Hepatocyte (in vitro differentiated cells): ENCODE measurements at regions not wholly inside any gene's neighbourhood (a gene's known extent, or its start where the extent isn't known, plus 50 kb on each side); places are given as distances from the start of the nearest gene placed in this dataset.

Experiments
- EZH2 ChIP-seq: fragments of 200-600 bp; sonication (generic); IDR thresholded peaks from 2 replicates; pipeline ENCODE4 v1.6.1; 2016; ENCODE audit warnings: antibody characterized with exemption, mild to moderate bottlenecking, borderline replicate concordance
- EZH2phosphoT487 ChIP-seq: fragments of 200-600 bp; sonication (generic); IDR thresholded peaks from one replicate; pipeline ENCODE4 v1.6.1; 2018; ENCODE audit warnings: antibody characterized with exemption, mild to moderate bottlenecking, low read depth, moderate library complexity; ENCODE audit not compliant: unreplicated experiment, severe bottlenecking
- TF ChIP-seq, protein P1 (sequence below): fragments of 200-600 bp; sonication (generic); IDR thresholded peaks from 2 replicates; pipeline ENCODE4 v1.5.1; 2016; ENCODE audit warnings: antibody characterized with exemption, mild to moderate bottlenecking; ENCODE audit not compliant: poor library complexity

DNA sequence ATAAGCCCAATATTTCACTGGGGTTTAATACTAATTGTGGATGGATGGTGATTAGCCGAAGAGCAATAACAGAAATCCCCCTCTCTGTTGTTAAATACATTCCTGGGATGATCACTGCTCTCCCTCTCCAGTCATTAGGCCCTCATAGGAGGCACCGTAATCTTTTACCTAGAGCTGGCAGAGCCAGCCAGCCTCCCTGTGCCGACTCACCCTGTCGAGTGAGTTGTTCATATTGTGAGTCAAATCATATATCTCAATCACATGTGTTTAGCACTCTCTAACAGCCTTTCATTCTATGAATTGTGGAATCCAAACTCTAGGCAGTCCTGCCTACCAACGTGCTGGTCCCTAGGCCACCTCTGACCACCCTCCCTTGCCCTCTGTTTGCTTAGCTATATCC is 771.0 kb downstream of the IRX1 start:
- TF ChIP-seq, protein P1, sequence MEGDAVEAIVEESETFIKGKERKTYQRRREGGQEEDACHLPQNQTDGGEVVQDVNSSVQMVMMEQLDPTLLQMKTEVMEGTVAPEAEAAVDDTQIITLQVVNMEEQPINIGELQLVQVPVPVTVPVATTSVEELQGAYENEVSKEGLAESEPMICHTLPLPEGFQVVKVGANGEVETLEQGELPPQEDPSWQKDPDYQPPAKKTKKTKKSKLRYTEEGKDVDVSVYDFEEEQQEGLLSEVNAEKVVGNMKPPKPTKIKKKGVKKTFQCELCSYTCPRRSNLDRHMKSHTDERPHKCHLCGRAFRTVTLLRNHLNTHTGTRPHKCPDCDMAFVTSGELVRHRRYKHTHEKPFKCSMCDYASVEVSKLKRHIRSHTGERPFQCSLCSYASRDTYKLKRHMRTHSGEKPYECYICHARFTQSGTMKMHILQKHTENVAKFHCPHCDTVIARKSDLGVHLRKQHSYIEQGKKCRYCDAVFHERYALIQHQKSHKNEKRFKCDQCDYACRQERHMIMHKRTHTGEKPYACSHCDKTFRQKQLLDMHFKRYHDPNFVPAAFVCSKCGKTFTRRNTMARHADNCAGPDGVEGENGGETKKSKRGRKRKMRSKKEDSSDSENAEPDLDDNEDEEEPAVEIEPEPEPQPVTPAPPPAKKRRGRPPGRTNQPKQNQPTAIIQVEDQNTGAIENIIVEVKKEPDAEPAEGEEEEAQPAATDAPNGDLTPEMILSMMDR = no peak
- TF ChIP-seq EZH2 = no peak
- no peak for TF ChIP-seq EZH2phosphoT487
